ENCODE measurements at regions not wholly inside any gene's neighbourhood (a gene's known extent, or its start where the extent isn't known, plus 50 kb on each side); places are given as distances from the start of the nearest gene placed in this dataset.
"Not testable (repeated sequence)": the region's sequence is repeated elsewhere in the genome, so short reads cannot be mapped to it uniquely, and the experiment has no call there.

DNA sequence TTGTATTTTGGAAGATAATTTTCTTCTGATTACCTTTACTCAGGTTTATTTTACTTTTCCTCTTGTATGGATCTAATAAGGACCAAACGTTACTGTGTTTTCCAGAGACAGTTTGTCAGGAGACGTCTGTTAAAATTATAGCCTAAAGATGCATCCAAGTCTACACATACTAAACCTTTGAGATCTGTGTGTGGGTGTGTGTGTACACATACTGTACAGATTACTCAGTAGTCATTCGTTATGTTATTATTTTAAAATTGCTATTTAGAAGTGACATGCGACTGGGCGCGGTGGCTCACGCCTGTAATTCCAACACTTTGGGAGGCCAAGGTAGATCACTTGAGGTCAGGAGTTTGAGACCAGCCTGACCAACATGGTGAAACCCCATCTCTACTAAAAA, 51.6 kb upstream of the CNTLN start:
- DNase-seq (ENCODE audit: low spot score): no peak

DNA sequence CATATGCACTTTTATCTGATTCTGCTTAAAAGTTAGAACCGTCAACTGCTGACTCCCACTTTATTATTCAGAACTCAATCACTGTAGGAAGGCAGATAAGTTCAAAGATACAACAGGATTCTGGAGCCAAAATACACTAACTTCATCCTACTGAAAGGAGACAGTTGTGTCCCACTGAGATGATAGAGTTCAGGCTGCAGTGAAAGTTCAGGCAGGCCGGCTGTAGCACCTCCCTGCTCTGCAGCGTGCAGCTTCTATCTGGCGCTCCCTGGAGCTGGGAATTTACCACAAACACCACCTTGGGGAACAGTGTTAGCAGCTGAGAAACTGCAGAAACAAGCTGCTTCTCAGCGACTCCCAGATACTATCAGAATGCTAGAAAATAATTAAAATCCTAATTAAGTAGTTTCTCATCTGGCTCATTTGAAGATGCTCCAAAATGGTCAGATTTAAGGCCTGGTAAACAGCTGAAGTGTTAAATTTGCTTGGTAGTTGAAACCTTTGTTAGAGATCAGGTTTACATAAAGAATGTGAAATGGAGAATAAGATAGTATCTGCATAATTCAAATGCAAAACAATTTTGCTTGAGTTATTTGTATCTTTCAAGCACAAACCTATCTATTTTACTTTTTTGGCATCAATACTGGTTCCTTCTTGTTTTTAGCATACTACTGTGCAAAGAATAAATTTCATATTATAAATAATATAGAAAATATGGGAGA, 52.3 kb upstream of the CNTLN start:
- no peak for DNase-seq (ENCODE audit: low spot score)

DNA sequence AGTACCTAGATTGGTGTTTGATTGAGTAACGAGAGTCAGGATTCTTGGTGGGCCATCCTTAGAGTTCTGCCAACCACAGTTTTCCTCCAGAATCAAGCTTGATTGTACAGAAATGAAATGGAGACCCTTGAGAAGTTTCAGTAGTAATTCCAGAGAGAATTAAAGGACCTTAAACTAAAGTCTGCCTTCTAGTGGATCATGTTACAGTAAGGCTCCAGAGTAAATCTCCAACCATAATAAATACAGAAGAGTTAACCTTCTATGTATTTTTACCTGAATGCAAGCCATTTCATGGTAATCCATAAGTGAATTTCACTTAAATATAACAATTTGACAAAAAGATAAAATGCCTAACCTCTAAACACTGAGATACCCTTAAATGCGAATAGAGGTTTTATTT, 53.0 kb upstream of the CNTLN start:
- no peak for DNase-seq (ENCODE audit: low spot score)

DNA sequence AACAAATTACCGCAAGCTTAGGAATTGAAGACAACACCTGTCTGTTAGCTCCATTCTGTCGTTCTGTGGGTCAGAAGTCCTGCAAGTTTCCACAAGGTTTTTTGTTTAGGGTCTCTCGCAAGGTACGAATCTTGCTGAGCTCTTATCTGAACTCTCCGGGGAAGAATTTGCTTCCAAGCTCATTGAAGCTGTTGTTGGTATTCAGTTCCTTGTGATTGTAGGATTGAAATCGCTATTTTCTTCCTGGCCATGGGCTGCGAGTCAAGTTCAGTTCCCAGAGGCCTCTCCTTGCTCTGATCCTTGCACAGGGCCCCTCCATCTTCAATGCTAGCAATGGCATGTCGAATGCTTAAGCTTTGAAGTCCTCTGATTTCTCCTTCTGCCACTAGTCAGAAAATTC, 53.5 kb upstream of the CNTLN start:
- DNase-seq (ENCODE audit: low spot score): no peak

DNA sequence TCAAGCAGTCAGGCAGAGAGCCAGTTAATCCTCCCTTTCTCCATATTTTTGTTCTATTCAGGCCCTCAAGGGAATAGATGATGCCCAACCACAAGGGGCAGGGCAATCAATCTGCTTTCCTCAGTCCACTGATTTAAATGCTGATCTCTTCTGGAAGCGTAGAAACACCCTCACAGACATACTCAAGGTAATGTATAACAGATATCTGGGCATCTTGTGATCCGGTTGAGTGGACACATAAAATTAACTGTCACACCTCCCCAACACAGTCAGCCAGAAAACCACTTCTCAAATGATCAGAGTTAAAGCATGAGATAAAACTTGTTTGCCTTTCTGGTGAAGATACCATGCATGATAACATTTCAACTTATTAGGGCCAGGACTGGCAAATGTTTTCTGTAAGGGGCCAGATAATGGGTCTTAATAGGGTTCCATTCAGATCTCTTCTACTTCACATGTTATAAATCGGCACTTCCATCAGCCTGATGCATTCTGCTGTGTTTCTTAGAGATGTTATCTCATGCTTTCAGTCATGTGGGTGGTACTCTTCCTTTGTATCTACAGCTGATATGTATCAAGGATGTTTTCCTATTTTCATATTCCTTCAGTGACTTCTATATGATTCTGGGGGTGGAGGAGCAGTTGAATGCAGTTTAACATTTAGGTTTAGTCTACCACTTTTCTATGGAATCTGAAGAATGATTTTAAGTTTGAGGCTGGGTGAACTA, 58.9 kb upstream of the CNTLN start:
- DNase-seq (ENCODE audit: low spot score): no peak

DNA sequence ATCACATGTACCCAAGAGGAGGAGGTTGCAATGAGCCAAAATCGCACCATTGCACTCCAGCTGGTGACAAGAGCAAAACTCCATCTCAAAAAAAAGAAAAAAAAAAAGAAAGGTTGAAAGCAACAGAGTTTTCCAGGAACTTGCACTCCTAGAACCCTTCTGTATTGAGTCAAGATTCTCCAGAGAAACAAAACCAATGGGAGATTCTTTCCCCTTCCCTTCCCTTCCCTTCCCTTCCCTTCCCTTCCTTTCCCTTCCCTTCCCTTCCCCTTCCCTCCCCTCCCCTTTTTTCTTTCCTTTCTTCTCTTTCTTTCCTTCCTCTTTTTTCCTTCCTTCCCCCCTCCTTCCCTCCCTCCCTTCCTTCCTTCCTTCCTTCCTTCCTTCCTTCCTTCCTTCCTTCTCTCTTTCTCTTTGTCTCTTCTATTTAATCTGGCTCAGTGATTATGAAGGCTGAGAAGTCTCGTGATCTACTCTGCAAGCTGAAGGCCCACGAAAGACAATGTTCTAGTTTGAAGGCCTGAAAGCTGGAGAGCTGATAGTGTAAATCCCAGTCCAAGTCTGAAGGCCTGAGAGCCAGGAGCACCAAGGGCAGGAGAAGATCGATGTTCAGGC, 59.6 kb upstream of the CNTLN start:
- no peak for DNase-seq (ENCODE audit: low spot score)

DNA sequence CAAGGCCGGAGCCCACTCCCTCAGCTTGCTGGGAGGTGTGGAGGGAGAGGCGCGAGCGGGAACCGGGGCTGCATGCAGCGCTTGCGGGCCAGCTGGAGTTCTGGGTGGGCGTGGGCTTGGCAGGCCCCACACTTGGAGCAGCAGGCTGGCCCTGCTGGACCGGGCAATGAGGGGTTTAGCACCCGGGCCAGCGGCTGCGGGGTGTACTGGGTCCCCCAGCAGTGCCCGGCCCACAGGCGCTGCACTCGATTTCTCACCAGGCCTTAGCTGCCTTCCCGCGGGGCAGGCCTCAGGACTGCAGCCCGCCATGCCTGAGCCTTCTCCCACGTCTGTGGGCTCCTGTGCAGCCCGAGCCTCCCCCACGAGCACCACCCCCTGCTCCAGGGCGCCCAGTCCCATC, 62.3 kb upstream of the CNTLN start:
- not testable (repeated sequence) for DNase-seq (ENCODE audit: low spot score)

DNA sequence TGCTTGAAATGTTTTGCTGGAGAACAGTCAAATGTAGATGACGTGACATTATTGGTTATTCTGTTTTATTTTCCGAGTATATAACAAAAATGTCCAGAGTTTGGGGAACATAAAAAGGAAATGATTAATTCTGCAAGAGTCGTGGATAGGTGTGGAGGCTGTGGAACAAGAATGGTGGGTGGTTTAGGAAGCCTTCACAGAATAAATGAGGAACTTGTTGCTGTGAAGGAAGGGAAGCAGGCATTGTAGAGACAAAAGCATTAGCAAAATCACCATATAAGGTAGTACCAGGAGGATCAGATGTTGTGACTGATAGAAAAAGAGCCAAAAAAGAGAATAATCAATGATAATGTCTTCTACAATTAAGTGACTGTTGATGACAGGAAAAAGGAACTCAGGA, 66.2 kb upstream of the CNTLN start:
- no peak for DNase-seq (ENCODE audit: low spot score)

DNA sequence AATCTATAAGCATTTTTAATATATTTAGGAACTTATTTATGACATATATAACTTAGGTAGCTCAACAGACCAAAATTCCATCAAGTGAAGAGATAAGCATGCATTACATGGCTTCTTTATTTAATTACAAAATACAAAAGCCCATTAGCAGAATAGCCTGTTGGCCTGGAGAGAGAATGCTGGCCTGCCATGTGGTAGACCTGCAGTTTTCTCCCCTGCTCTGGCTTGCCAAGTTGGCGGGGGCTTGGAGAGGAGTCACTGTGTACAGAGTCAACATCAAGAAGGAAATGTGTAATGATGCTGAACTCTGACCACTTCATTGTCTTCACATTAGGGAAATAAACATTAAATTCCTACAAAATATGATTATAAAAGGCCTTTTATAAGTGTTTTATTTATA, 69.8 kb upstream of the CNTLN start:
- no peak for DNase-seq (ENCODE audit: low spot score)

DNA sequence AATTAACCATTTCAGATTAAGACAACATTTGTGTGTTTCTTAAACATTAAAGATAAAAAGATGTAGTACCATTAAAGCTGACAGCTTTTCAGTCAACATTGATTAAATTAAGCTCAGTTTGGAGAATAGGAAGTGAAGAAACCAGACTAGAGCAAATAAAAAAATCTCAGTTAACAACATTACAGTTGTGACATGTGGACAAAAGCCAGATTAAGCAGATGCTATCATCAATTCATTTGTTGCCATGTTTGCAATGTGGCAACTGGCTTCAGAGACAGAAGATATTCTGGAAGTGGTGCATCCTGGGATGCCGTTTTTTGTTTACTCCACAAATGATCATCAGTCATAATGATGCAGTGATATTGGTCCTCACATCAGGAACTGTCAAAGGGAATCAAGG, 70.3 kb upstream of the CNTLN start:
- DNase-seq (ENCODE audit: low spot score): no peak

DNA sequence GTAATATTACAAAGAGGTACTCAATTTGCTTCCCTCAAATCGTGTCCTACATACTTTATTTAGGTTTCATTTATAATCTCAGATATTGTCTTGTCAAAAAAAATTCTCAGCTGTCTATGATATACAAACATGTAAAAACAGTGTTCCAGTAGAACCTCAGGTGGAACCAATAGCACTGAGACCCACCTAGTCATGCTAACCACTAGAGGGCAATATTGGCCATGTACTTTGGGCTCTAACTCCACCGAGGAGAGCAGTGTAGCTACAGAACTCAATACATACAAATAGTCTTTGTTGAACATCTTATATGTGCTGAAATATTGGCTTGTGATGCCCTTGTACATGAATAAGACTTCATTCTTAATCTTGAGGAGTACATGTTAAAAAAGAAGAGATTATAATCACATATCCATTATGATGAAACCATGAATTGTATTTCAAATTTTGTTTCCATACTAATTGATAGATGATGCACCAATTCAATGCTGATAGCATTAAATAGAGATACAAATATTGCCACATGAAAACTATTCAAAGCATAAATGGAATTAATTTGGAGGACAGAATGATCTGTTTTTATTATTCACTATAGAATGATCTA, 71.2 kb upstream of the CNTLN start:
- DNase-seq (ENCODE audit: low spot score): peak; percentile 42

DNA sequence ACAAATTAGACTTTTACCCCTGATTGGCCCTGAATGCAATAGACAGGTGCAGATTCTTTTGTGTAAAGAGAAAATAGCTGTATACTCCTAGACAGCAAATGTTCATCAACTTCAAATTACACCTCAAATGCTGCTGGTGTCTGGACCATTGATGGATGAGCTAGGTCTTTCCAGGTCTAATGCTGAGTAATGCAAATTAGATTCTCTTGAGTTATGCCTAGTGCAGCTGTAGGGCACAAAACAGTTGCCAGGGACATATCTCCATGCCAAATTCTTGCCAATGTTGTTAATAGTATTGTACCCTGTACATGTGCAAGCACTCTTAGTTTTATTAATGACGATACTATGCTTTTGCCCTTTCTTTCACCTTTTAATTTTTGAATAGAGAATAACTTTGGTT, 72.3 kb upstream of the CNTLN start:
- DNase-seq (ENCODE audit: low spot score): no peak

DNA sequence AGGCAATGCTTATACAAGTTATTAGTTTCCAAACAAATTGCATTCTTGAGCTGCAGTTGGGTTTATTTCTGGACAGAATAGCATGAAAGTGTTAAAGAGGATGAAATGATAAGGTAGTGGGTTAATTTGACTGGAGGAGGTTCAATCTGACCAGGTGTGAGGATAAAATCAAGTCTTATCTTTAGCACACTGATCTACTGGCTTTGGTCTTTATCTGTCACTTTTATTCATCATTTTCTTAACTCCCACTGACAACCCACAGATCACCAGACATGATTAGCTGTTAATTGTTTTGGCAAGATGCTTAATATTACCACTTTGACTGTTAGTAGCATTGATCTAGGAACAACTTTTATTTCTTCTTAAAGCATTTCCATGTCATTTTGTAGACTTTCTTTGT, 74.4 kb upstream of the CNTLN start:
- no peak for DNase-seq (ENCODE audit: low spot score)

DNA sequence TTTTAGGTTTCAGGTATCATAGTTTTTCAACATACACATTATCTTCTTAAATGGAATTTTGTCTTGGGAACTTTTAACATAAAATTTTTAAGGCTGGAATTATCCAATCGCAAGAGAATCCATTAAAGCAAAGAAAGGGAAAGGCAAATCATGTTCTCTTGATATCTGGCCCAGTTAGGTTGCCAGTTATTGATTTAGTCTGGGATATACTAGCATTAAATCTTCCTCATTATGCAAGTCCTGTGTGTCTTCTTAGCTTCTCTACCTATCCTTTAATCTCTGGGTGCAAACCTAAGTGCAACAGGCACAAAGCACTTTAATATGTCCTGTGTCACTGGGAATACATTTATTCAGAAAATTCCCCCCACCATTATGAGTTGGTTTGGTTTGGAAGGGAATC, 75.4 kb upstream of the CNTLN start:
- no peak for DNase-seq (ENCODE audit: low spot score)

DNA sequence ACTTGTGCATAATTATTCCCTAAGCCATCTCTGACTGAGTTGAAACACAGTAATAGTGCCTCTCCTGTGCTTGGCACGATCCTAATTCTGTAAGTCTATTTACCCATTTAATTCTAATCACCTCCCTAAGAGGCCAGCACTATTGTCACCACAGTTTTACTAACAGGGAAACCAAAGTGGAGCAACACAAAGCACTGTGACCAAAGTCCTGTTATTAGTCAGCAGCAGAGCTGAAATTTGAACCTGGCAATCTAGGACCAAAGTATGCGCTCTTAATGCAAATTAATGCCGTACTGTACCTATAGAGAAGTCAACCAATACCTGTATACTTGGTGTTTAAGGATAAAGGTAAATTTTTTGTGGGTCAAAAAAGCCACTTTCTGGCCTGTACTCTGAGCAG, 77.1 kb upstream of the CNTLN start:
- DNase-seq (ENCODE audit: low spot score): no peak

DNA sequence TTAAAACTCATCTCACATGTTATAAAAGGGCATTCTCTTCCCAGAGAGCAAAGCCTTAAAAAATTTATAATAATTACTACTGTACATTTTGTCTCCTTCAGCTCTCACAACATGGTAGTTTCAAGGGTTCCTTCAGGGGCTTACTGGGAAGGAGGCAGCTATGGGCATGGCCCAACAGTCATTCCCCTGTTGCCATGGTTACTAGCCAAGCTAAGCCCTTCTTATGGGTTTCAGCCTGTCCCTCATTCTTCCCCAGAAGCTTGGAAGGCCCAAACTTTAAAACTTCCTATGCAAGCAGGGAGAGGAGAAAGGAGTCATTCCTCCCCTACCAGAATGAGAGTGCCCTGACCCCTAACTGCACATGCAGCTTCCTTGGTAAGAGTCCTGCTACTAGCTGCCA, 82.2 kb upstream of the CNTLN start:
- no peak for DNase-seq (ENCODE audit: low spot score)

DNA sequence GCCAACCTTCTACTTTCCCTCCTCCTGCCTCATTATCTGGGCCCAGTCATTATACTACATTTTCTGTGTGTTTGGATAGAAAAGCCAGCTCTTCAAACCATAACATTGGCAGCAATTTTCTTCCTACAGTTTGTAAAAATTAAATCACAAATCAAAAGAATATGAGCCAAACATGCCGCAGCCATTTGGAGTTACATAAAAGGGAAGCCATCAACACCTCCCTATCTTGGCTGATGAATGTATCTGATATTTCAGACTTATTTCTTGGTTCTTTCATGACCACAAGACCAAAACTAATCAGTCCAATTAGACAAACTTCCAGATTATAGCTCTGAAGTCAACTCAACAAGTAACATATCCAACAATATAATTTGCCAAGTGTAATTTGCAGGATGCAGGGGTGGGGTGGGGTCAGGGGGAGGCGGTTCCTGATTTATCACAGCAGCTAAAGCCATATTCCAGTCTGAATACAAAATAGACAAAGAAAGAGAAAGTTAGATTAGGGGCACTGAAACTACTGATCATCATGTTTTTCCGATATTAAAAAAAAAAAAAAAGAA, 89.4 kb upstream of the CNTLN start:
- DNase-seq (ENCODE audit: low spot score): no peak

DNA sequence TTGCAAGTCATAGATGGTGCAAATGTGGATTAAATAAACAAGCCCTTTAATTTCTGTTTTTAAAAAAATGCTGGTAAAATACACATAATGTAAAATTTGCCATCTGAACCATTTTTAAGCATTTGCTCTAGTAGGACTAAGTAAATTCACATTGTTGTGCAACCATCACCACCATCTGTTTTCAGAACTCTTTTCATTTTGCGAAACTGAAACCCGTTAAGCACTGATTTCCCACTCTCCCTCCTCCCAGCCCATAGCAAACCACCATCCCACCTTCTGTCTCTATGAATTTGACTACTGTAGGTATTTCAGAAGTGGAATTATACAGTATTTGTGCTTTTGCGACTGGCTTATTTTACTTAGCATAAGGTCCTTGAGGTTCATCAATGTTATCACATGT, 103.3 kb upstream of the CNTLN start:
- no peak for DNase-seq (ENCODE audit: low spot score)

DNA sequence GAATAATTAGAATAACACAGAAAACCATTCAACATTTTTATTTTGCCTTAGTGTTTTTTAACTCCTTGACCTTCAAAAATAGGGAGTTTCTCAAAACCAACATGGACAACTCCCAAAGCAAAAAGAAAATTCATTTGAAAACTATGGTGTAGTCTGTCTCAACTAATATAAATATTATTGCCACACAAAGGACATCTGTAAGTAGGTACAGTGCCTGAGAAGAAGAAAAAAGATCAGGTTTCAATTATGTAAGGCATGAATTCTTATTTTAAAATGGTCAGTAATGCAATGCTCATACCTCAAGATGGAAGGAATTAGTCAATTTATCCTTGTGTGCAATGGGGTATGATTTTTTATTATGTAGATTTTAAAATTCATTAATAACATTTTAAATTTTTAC, 109.6 kb upstream of the CNTLN start:
- no peak for DNase-seq (ENCODE audit: low spot score)

DNA sequence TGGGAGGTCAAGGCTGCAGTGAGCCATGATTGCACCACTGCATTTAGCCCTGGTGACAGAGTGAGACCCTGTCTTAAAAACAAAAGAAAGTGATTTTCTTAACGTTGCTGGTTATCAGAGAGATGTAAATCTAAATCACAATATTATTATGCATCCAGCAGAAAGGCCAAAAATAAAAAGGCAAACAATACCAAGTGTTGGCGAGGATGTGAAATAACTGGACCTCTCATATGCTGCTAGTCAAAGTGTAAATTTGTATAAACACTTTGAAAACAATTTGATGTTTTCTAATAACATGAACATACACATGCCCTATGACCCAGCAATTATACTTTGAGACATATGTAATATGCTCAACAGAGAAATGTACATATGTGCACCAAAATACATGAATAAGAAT, 110.7 kb upstream of the CNTLN start:
- DNase-seq (ENCODE audit: low spot score): no peak

DNA sequence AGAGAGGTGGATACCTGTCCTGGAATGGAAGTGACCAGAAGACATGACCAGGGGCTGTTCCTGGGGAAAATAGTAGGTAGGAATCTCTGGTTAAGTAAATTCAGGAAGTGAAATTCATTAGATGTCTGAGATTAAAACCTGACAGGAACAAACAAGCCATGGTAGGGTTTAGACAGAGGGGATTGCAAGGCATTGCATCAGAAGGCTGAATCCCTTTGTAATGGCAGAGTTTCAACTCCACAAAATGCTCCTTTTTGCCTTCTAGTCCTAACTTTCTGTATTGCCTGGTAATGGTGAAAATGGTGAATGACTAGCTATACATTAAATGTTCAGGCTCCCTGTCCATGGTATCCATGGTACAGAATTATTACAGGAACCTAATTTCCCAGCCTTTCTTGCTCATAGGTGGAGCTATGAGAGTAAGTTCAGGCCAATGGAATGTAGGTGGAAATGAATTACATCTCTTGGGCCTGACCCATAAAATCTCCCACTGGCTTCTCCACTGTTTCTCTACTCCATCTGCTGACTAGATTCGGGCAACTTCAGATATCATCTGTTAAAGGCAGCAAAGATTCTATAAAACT, 113.4 kb upstream of the CNTLN start:
- DNase-seq (ENCODE audit: low spot score): no peak

DNA sequence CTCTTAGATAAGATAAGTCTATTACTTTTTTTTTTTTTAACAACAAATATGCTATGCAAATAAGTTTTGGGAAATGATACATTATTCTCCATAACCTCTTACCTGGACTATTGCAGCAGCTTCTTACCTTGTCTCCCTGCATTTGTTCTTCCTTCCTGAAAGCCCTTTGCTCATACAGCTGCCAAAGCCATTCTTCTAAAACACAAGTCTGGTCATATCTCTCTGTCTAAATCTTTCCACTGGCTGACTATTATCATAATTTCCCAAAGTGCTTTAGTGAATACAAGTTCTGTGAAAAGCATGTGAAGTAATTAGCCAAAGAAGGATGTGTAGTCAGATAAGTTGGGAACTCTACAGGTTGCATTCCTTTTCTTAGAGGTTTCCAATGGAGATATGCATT, 115.4 kb upstream of the CNTLN start:
- no peak for DNase-seq (ENCODE audit: low spot score)

Measured in activated CD4-positive, alpha-beta T cell treated with anti-CD3 and anti-CD28 coated beads, Interleukin-2, Interleukin-4, amounts not matched to agents 100 ng/mL and 50 ng/mL, durations not matched to agents 16 hours and 8 hours (primary cell).